Astrocyte of the cerebellum (primary cell): ENCODE measurements at regions not wholly inside any gene's neighbourhood (a gene's known extent, or its start where the extent isn't known, plus 50 kb on each side); places are given as distances from the start of the nearest gene placed in this dataset.

Experiments used
- DNase-seq: peaks from one replicate; pipeline ENCODE4 v3.0.0-alpha.2; 2011; ENCODE audit warnings: low read depth
- H3K4me3 ChIP-seq: 2 replicates; pipeline ENCODE4 v1.5.1; 2011; ENCODE audit warnings: mild to moderate bottlenecking, low read depth, low read length, moderate library complexity
- CTCF ChIP-seq: IDR thresholded peaks from 2 replicates; pipeline ENCODE4 v1.5.1; 2012; ENCODE audit warnings: low read length, low read depth, moderate library complexity, mild to moderate bottlenecking; ENCODE audit errors: missing control alignments
- in situ Hi-C: cut with HindIII; loops from 2 replicates; pipeline ENCODE4 v1.10.0; 2017; ENCODE audit warnings: low sequenced_read_pairs

GRCh38 chr9:89992326-89993198, 387.8 kb downstream of the GADD45G start:
- in situ Hi-C loops, result loop anchor here (5.0 kb wide), 3 partner anchors 65 to 390 kb away; no protein-coding TSS in a partner anchor
- no peak for TF ChIP-seq CTCF
- DNase-seq, result no peak
- no peak overlapping the region for H3K4me3 ChIP-seq

- in situ Hi-C loops, result loop anchor here (5.0 kb wide), 3 partner anchors 67 to 392 kb away; no protein-coding TSS in a partner anchor
- H3K4me3 ChIP-seq, result no peak overlapping the region
- DNase-seq, result no peak
- TF ChIP-seq CTCF, result no peak
Measured at GRCh38 chr9:89993678-89994630, 389.1 kb downstream of the GADD45G start.

GRCh38 chr9:89994988-89995613, 390.3 kb downstream of the GADD45G start:
- TF ChIP-seq CTCF, result no peak
- DNase-seq, result no peak
- in situ Hi-C loops, result loop anchor here (5.0 kb wide), 3 partner anchors 68 to 393 kb away; no protein-coding TSS in a partner anchor
- no peak overlapping the region for H3K4me3 ChIP-seq

GRCh38 chr9:89996116-89996515, 391.3 kb downstream of the GADD45G start:
- in situ Hi-C loops, result no loop called here
- TF ChIP-seq CTCF, result no peak
- H3K4me3 ChIP-seq, result no peak overlapping the region
- no peak for DNase-seq

GRCh38 chr9:89996773-89997172, 392.0 kb downstream of the GADD45G start:
- no peak for TF ChIP-seq CTCF
- H3K4me3 ChIP-seq, result no peak overlapping the region
- DNase-seq, result no peak
- in situ Hi-C loops, result no loop called here

GRCh38 chr9:89998633-89999032, 393.8 kb downstream of the GADD45G start:
- no peak for TF ChIP-seq CTCF
- in situ Hi-C loops, result no loop called here
- H3K4me3 ChIP-seq, result no peak overlapping the region
- DNase-seq, result no peak
